HPDE6-E6E7 (cell line): ENCODE measurements at regions not wholly inside any gene's neighbourhood (a gene's known extent, or its start where the extent isn't known, plus 50 kb on each side); places are given as distances from the start of the nearest gene placed in this dataset.

Experiments used
- DNase-seq: peaks from one replicate; pipeline ENCODE4 v3.0.0; 2011; ENCODE audit warnings: missing footprints; ENCODE audit errors: extremely low spot score

GRCh38 chr3:146838221-146838620 lies 233.1 kb upstream of the PLSCR5 start:
- no peak for DNase-seq

- DNase-seq: no peak
Observed at GRCh38 chr3:146834917-146835316, 229.8 kb upstream of the PLSCR5 start.

GRCh38 chr3:146832857-146833458 lies 227.8 kb upstream of the PLSCR5 start:
- DNase-seq: no peak

DNA sequence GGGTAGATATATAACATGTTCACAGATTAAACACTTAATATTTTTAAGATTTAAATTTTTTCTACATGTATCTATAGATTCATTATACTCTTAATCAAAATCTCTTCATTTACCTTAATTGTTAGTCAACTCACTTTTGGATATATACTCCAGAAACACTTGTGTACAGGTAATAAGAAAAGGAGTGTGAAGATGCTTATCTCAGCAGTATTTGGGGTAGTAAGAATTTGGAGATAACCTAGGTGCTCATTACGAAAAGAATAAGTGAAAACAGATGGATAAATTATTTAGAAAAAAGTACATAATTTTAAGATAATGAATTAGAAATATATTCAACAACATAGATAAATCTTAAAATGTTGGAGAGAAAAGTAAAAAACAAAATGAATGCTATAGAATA lies 226.5 kb upstream of the PLSCR5 start:
- DNase-seq: no peak

DNA sequence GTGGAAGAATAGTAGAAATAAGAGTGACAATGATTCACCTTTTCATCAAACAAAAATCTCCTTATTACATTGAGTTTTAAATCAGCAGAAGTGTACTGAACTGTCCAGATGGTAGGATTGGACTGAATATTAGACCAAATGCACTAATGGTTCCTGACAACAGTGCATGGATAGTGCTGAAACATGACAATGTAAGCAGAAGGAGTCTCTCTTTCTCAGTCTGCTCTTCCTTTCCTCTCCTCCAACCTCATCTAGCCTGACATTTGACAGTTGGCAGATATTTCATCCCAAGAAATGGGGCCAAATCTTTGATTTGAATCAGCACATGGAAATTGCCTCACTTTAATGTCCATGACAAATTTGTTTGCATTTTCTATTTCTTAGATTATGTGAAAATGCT lies 225.1 kb upstream of the PLSCR5 start:
- DNase-seq: no peak

- DNase-seq: no peak
Observed at GRCh38 chr3:146827836-146828235, 222.7 kb upstream of the PLSCR5 start.

- DNase-seq: no peak
Observed at GRCh38 chr3:146823622-146824021, 218.5 kb upstream of the PLSCR5 start.

DNA sequence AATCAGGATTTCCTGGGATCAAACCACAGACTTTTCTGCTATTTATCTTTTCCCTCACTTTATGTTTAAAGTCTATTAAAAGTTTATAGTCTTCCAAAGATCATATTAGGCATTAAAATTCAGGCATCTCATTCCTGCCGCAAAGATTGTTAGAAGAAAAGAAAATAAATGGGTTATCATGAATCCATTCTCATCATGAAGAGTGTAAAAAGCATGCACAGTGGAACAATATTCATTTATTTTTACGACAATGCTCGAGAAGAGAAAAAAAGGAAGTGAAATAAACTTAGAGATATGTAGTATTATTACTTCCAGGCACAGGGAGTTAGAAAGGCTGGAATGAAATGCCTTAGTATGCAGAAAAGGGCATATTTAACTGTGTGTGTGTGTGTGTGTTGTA lies 213.7 kb upstream of the PLSCR5 start:
- no peak for DNase-seq

- DNase-seq: no peak
Observed at GRCh38 chr3:146818301-146818700, 213.2 kb upstream of the PLSCR5 start.

DNA sequence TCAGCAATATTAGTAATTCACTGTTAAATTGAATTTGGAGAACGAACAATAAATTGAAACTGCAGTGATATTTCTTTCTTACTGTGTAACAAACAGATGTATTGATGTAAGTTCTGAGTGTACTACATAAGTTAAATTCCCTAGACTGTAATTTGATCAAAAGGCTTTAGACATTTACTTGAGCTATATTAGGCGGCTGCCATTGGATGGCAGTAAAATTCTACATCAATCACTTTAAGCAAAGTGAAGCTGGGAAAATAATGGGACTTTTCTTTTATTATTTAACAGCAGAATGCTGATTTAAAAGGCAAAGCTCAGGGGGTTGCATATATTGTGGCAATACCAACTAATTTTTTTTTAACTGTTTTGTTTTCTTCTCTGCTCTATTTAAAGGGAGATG lies 212.6 kb upstream of the PLSCR5 start:
- no peak for DNase-seq

GRCh38 chr3:146814601-146815315 lies 209.6 kb upstream of the PLSCR5 start:
- DNase-seq: no peak

GRCh38 chr3:146813496-146813895 lies 208.3 kb upstream of the PLSCR5 start:
- DNase-seq: no peak

DNA sequence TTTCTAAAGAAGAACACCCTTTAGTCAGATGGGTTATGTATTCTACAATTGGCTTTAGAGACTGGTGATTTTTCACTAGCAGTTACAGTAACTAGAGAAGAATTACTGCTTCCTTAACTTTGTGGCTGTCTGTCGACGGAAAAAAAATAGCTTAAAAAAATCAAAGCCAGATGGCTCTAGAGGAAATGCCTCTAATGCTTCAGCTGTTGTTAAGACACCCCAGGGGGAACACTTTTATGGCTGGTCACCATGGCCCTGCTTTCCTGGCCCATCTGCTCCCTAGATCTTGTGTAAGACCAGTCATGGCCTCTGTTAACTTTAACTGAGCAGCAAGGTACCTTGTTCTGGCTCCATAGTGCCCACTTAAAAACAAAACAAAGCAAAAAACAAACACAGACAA lies 198.6 kb upstream of the PLSCR5 start:
- DNase-seq: no peak

DNA sequence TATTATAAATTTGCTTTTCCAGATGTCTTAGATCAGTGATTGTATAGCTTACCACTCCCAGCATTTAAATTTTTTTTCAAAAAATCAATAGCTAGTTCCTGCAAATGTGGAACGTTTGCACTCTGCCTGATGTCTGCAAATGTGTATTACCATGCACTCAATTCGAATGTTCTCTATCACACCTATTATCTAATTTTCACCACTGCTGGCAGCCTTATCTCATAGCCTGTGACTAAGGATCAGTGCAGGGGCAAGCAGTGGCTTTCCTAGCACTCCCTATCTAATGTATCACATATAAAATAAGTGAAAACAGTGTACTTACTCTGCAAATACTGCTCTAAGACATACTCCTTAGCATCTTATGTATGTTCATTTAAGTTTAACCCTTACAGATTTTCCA lies 196.3 kb upstream of the PLSCR5 start:
- DNase-seq: no peak

DNA sequence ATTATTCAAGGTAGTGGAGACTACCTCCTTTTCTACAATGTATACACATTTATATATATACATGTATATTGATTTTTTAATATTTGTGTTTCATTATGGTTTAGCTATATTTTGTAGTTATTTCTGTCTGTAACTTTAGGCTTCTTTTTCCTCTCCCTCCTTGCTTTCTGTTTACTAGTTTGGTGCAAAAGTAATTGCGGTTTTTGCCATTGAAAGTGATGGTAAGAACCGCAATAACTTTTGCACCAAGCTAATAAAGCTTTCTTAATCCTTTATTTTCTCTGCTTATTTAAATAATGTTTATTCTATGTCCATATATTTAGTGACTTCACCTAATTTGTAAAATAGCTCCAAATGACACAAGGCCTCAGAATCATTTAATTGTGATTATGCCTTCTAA lies 195.3 kb upstream of the PLSCR5 start:
- no peak for DNase-seq

DNA sequence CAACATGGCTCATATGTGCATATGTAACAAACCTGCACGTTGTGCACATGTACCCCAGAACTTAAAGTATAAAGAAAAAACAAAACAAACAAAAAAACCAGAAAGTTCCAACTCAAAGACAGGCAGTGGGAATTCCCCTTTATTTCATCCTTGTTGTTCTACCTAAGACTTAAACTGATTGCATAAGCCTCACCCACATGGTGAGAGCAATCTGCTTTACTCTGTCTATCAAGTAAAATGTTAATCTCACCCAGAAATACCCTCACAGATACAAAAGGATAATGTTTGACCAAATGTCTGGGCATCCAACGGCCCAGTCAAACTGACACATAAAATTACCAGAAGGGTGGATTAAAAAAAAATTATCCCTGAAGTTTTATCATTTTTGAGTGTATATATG lies 190.9 kb upstream of the PLSCR5 start:
- DNase-seq: no peak

DNA sequence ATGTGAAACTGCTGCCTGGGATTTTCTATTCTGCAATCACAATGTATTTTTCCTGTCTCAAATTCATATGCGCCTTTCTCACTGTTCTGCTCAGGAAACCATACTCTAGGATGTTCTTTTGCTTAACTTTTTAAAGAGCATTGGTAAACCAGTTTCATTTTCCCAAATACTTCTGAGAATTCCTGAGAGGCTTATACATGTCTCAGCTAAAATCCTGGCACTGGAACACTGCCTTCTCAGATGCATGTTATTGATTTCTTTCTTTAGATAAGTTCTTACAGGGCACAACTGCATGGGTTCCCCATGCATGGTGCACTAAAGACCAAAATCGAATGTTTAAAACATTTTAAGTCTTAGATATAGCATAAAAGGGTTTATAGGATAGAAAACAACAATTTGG lies 178.3 kb upstream of the PLSCR5 start:
- DNase-seq: no peak

- no peak for DNase-seq
Observed at GRCh38 chr3:146781606-146782005, 176.5 kb upstream of the PLSCR5 start.

DNA sequence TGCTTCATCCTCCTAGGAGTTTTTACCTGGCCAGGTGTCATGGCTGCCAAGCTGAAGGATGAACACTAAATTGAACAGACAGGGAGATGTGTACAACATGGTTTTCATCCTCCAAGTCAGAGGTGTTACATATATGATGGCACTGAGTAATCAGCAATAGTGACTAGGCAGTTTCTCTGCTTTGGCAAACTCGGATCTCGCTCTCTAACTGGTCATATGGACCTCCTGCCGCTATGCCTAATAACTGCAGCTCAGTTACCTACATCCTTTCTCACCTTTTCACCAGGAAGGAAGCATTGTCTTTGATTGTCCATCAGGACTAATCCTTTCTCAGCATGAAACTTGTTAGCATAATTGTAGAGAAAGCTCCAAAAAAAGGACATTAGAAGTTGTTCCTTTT lies 175.9 kb upstream of the PLSCR5 start:
- DNase-seq: no peak

DNA sequence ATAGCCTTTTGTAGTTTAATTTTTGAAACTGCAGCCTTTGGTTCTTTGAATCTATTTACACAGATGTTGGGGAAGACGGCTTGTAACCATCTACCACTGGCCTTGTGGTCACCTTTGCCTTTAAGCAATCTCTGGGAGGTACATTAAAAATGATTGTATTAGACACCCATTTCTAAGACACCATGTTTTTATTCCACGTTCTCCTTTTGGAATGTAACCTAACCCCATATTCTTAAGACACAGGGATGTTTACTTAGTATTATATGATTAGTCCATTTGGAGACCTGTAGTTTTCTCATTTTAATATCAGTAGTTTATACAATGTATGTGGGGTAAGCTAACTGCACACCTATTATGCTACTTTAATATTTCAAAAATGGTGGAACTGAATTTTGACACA lies 175.1 kb upstream of the PLSCR5 start:
- DNase-seq: no peak

DNA sequence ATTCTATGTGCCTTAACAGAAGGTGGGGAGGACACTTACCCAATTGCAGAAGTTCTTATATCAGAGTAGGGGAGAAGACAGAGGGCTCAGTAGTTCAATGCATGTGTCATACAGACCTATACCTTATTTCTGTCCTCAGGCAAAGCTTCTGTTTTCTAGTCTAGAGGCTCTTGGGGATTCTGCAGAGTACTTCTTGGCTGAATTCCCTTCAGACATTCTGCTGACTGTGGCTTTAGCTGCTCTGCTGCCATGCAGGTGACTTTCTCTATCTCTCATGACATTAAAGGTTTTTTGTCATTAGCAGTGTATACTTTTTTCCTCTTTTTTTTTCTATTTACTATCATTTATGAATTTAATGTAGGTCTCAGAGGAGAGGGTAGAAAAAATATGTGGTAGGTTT lies 172.8 kb upstream of the PLSCR5 start:
- DNase-seq: no peak

DNA sequence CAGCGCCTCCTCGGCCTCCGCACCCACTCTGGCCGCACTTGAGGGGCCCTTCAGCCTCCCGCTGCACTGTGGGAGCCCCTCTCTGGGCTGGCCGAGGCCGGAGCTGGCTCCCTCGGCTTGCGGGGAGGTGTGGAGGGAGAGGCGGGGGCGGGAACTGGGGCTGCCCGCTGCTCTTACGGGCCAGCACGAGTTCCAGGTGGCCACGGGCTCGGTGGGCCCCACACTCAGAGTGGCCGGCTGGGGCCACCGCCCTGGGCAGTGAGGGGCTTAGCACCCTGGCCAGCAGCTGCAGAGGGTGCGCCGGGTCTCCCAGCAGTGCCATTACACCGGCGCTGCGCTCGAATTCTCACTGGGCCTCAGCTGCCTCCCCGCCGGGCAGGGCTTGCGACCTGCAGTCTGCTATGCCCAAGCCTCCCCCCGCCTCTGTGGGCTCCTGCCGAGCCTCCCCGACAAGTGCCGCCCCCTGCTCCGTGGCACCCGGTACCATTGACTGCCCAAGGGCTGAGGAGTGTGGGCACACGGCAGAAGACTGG lies 167.1 kb upstream of the PLSCR5 start:
- DNase-seq: no peak

- no peak for DNase-seq
Observed at GRCh38 chr3:146770881-146771280, 165.7 kb upstream of the PLSCR5 start.

- no peak for DNase-seq
Observed at GRCh38 chr3:146770301-146770700, 165.2 kb upstream of the PLSCR5 start.
